GM23248 (cell line): ENCODE measurements at regions not wholly inside any gene's neighbourhood (a gene's known extent, or its start where the extent isn't known, plus 50 kb on each side); places are given as distances from the start of the nearest gene placed in this dataset.

Experiments
- EZH2 ChIP-seq: fragments of 200-600 bp; sonication (generic); IDR thresholded peaks from 2 replicates; pipeline ENCODE4 v1.6.1; 2018; ENCODE audit warnings: antibody characterized with exemption, mild to moderate bottlenecking; ENCODE audit not compliant: insufficient read depth, poor library complexity, severe bottlenecking
- EZH2phosphoT487 ChIP-seq: fragments of 200-600 bp; sonication (generic); IDR thresholded peaks from 2 replicates; pipeline ENCODE4 v1.6.1; 2018; ENCODE audit warnings: antibody characterized with exemption, moderate library complexity, mild to moderate bottlenecking, low read depth; ENCODE audit not compliant: insufficient read depth

- no peak for TF ChIP-seq EZH2
- TF ChIP-seq EZH2phosphoT487: no peak
Measured at GRCh38 chr2:140023291-140023690, 1243.1 kb upstream of the NXPH2 start.
